ENCODE measurements at regions not wholly inside any gene's neighbourhood (a gene's known extent, or its start where the extent isn't known, plus 50 kb on each side); places are given as distances from the start of the nearest gene placed in this dataset.

DNA sequence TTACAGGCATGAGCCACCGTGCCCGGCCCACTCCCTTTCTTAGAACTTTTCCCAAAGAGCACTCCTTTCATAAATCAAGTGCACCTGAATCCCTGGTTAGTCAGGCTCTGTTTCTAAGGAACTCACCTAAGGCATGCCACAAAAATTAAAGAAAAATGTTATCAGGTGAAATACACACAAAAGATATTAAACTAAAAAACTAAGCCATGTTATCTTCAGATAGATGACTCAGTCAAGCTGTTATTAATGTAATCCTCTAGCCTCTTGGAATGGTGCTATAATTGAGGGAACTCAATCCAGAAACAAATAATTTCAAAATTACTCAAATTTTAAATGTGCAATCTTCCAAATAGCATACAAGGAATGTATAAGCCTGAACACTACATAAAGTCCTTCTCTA, 83.0 kb downstream of the TENT5A start:
- no peak overlapping the region for H3K9ac ChIP-seq (ENCODE audit: low read depth, low read length, poor library complexity)
- no peak overlapping the region for H3K4me2 ChIP-seq (ENCODE audit: insufficient read depth, low read length, poor library complexity, severe bottlenecking)
- DNase-seq (ENCODE audit: low spot score): no peak
- no peak overlapping the region for H3K14ac ChIP-seq (ENCODE audit: low read length)
- no peak overlapping the region for H3K18ac ChIP-seq (ENCODE audit: low read length)
- no peaks in the 10 kb centered on the region for H3K9me3 ChIP-seq (replicated peaks in 1 of 2; ENCODE audit: control insufficient read depth in 2 of 2, insufficient read depth in 1 of 2, low read depth in 1 of 2, low read length in 2 of 2)
- no peak overlapping the region for H4K8ac ChIP-seq (ENCODE audit: low read depth, low read length)
- no peak overlapping the region for H3K4ac ChIP-seq (ENCODE audit: low read length)
- H3K36me3 ChIP-seq (replicated peaks in 1 of 2; ENCODE audit: control insufficient read depth in 2 of 2, insufficient read depth in 2 of 2, low read length in 2 of 2): no peaks in the 10 kb centered on the region
- H2BK12ac ChIP-seq (ENCODE audit: low read length): no peak overlapping the region
- no peak overlapping the region for H2BK15ac ChIP-seq (ENCODE audit: low read length)
- H4K91ac ChIP-seq (ENCODE audit: low read depth, low read length, poor library complexity): no peak overlapping the region
- H3K79me1 ChIP-seq (ENCODE audit: low read depth, low read length): no peaks in the 10 kb centered on the region
- H2AK5ac ChIP-seq (ENCODE audit: low read depth, low read length): no peak overlapping the region
- no peaks in the 10 kb centered on the region for H3K27me3 ChIP-seq (ENCODE audit: control insufficient read depth in 3 of 3, insufficient read depth in 3 of 3, low read depth in 1 of 3, low read length in 3 of 3)
- no peak overlapping the region for H2BK120ac ChIP-seq (ENCODE audit: low read depth, low read length)
- no peak overlapping the region for H2BK5ac ChIP-seq (ENCODE audit: low read length)
- H3K4me3 ChIP-seq (ENCODE audit: low read length in 2 of 2): no peak overlapping the region
- no CpG with 5 or more reads among the region's 2 CpGs for WGBS, 2 donors (ENCODE audit: extremely low coverage in 2 of 2, insufficient read length in 2 of 2, insufficient replicate concordance in 1 of 2)
- no peaks in the 10 kb centered on the region for H3K4me1 ChIP-seq (ENCODE audit: control insufficient read depth in 2 of 2, insufficient read depth in 1 of 2, low read depth in 1 of 2, low read length in 2 of 2)
- H3K23ac ChIP-seq (ENCODE audit: low read depth, low read length, poor library complexity): no peak overlapping the region
- no peak overlapping the region for H2AFZ ChIP-seq (ENCODE audit: low read length)
- H3K27ac ChIP-seq (replicated peaks; ENCODE audit: low read length): no peak overlapping the region

GRCh38 chr6:81668615-81669047, 83.8 kb downstream of the TENT5A start:
- no peak overlapping the region for H3K14ac ChIP-seq (ENCODE audit: low read length)
- H3K23ac ChIP-seq (ENCODE audit: low read depth, low read length, poor library complexity): no peak overlapping the region
- no peak overlapping the region for H3K9ac ChIP-seq (ENCODE audit: low read depth, low read length, poor library complexity)
- no peak overlapping the region for H2BK15ac ChIP-seq (ENCODE audit: low read length)
- no peaks in the 10 kb centered on the region for H3K27me3 ChIP-seq (ENCODE audit: control insufficient read depth in 3 of 3, insufficient read depth in 3 of 3, low read depth in 1 of 3, low read length in 3 of 3)
- H2AFZ ChIP-seq (ENCODE audit: low read length): no peak overlapping the region
- H2BK5ac ChIP-seq (ENCODE audit: low read length): no peak overlapping the region
- H3K27ac ChIP-seq (replicated peaks; ENCODE audit: low read length): no peak overlapping the region
- no peaks in the 10 kb centered on the region for H3K79me1 ChIP-seq (ENCODE audit: low read depth, low read length)
- no peak for DNase-seq (ENCODE audit: low spot score)
- no CpG with 5 or more reads among the region's 1 CpG for WGBS, 2 donors (ENCODE audit: extremely low coverage in 2 of 2, insufficient read length in 2 of 2, insufficient replicate concordance in 1 of 2)
- no peak overlapping the region for H3K4me2 ChIP-seq (ENCODE audit: insufficient read depth, low read length, poor library complexity, severe bottlenecking)
- no peak overlapping the region for H3K4ac ChIP-seq (ENCODE audit: low read length)
- H3K4me1 ChIP-seq (ENCODE audit: control insufficient read depth in 2 of 2, insufficient read depth in 1 of 2, low read depth in 1 of 2, low read length in 2 of 2): no peaks in the 10 kb centered on the region
- H4K91ac ChIP-seq (ENCODE audit: low read depth, low read length, poor library complexity): no peak overlapping the region
- H4K8ac ChIP-seq (ENCODE audit: low read depth, low read length): no peak overlapping the region
- no peak overlapping the region for H3K18ac ChIP-seq (ENCODE audit: low read length)
- H3K36me3 ChIP-seq (replicated peaks in 1 of 2; ENCODE audit: control insufficient read depth in 2 of 2, insufficient read depth in 2 of 2, low read length in 2 of 2): no peaks in the 10 kb centered on the region
- H3K9me3 ChIP-seq (replicated peaks in 1 of 2; ENCODE audit: control insufficient read depth in 2 of 2, insufficient read depth in 1 of 2, low read depth in 1 of 2, low read length in 2 of 2): no peaks in the 10 kb centered on the region
- H2AK5ac ChIP-seq (ENCODE audit: low read depth, low read length): no peak overlapping the region
- H2BK12ac ChIP-seq (ENCODE audit: low read length): no peak overlapping the region
- H2BK120ac ChIP-seq (ENCODE audit: low read depth, low read length): no peak overlapping the region
- H3K4me3 ChIP-seq (ENCODE audit: low read length in 2 of 2): no peak overlapping the region

- H3K23ac ChIP-seq (ENCODE audit: low read depth, low read length, poor library complexity): no peak overlapping the region
- H4K91ac ChIP-seq (ENCODE audit: low read depth, low read length, poor library complexity): no peak overlapping the region
- no peak overlapping the region for H3K27ac ChIP-seq (replicated peaks; ENCODE audit: low read length)
- WGBS, 2 donors (ENCODE audit: extremely low coverage in 2 of 2, insufficient read length in 2 of 2, insufficient replicate concordance in 1 of 2): no CpG with 5 or more reads among the region's 1 CpG
- H3K36me3 ChIP-seq (replicated peaks in 1 of 2; ENCODE audit: control insufficient read depth in 2 of 2, insufficient read depth in 2 of 2, low read length in 2 of 2): no peaks in the 10 kb centered on the region
- no peak overlapping the region for H3K18ac ChIP-seq (ENCODE audit: low read length)
- H2BK15ac ChIP-seq (ENCODE audit: low read length): no peak overlapping the region
- no peak overlapping the region for H3K4me2 ChIP-seq (ENCODE audit: insufficient read depth, low read length, poor library complexity, severe bottlenecking)
- no peak overlapping the region for H3K14ac ChIP-seq (ENCODE audit: low read length)
- no peak overlapping the region for H3K4me3 ChIP-seq (ENCODE audit: low read length in 2 of 2)
- H3K4ac ChIP-seq (ENCODE audit: low read length): no peak overlapping the region
- no peak for DNase-seq (ENCODE audit: low spot score)
- no peak overlapping the region for H2AFZ ChIP-seq (ENCODE audit: low read length)
- H3K79me1 ChIP-seq (ENCODE audit: low read depth, low read length): no peaks in the 10 kb centered on the region
- no peaks in the 10 kb centered on the region for H3K9me3 ChIP-seq (replicated peaks in 1 of 2; ENCODE audit: control insufficient read depth in 2 of 2, insufficient read depth in 1 of 2, low read depth in 1 of 2, low read length in 2 of 2)
- no peak overlapping the region for H2BK5ac ChIP-seq (ENCODE audit: low read length)
- H4K8ac ChIP-seq (ENCODE audit: low read depth, low read length): no peak overlapping the region
- H2BK120ac ChIP-seq (ENCODE audit: low read depth, low read length): no peak overlapping the region
- no peak overlapping the region for H2BK12ac ChIP-seq (ENCODE audit: low read length)
- no peak overlapping the region for H3K9ac ChIP-seq (ENCODE audit: low read depth, low read length, poor library complexity)
- H3K4me1 ChIP-seq (ENCODE audit: control insufficient read depth in 2 of 2, insufficient read depth in 1 of 2, low read depth in 1 of 2, low read length in 2 of 2): no peaks in the 10 kb centered on the region
- H2AK5ac ChIP-seq (ENCODE audit: low read depth, low read length): no peak overlapping the region
- no peaks in the 10 kb centered on the region for H3K27me3 ChIP-seq (ENCODE audit: control insufficient read depth in 3 of 3, insufficient read depth in 3 of 3, low read depth in 1 of 3, low read length in 3 of 3)
Measured at GRCh38 chr6:81666481-81666880, 86.0 kb downstream of the TENT5A start.

DNA sequence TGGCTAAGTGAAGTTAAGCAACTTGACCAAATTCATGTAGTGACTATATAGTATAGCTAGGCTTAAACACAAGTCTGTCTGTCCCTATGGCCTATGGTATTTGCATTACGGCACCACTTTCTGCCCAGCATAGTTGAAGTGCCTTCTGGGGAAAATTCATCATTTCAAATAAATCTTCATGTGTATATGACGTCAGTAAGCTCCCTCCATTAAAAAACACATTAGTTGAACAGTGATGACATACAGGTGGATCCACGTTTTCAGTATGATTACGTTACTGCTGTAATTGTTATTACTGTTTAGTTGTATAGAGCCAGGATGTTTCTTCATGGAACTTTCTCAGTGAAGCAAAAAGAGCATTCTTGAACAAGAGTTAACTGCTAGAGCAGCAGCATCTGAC, 96.2 kb downstream of the TENT5A start:
- Histone ChIP-seq H3K27ac (replicated peaks; ENCODE audit: low read length) (no peak overlapping the region), H3K27me3 (ENCODE audit: control insufficient read depth in 3 of 3, insufficient read depth in 3 of 3, low read depth in 1 of 3, low read length in 3 of 3) (no peaks in the 10 kb centered on the region), H3K14ac (ENCODE audit: low read length) (no peak overlapping the region), H3K18ac (ENCODE audit: low read length) (no peak overlapping the region), H2BK120ac (ENCODE audit: low read depth, low read length) (no peak overlapping the region), H2AK5ac (ENCODE audit: low read depth, low read length) (no peak overlapping the region), H2BK12ac (ENCODE audit: low read length) (no peak overlapping the region), H4K8ac (ENCODE audit: low read depth, low read length) (no peak overlapping the region), H3K4me1 (ENCODE audit: control insufficient read depth in 2 of 2, insufficient read depth in 1 of 2, low read depth in 1 of 2, low read length in 2 of 2) (no peaks in the 10 kb centered on the region), H3K79me1 (ENCODE audit: low read depth, low read length) (no peaks in the 10 kb centered on the region), H3K36me3 (replicated peaks in 1 of 2; ENCODE audit: control insufficient read depth in 2 of 2, insufficient read depth in 2 of 2, low read length in 2 of 2) (no peaks in the 10 kb centered on the region), H3K4ac (ENCODE audit: low read length) (no peak overlapping the region), H2BK15ac (ENCODE audit: low read length) (no peak overlapping the region), H4K91ac (ENCODE audit: low read depth, low read length, poor library complexity) (no peak overlapping the region), H3K4me3 (ENCODE audit: low read length in 2 of 2) (no peak overlapping the region), H3K23ac (ENCODE audit: low read depth, low read length, poor library complexity) (no peak overlapping the region), H2AFZ (ENCODE audit: low read length) (no peak overlapping the region), H3K9ac (ENCODE audit: low read depth, low read length, poor library complexity) (no peak overlapping the region), H2BK5ac (ENCODE audit: low read length) (no peak overlapping the region), H3K9me3 (replicated peaks in 1 of 2; ENCODE audit: control insufficient read depth in 2 of 2, insufficient read depth in 1 of 2, low read depth in 1 of 2, low read length in 2 of 2) (no peaks in the 10 kb centered on the region), H3K4me2 (ENCODE audit: insufficient read depth, low read length, poor library complexity, severe bottlenecking) (no peak overlapping the region)
- no CpG with 5 or more reads among the region's 4 CpGs for WGBS, 2 donors (ENCODE audit: extremely low coverage in 2 of 2, insufficient read length in 2 of 2, insufficient replicate concordance in 1 of 2)
- DNase-seq (ENCODE audit: low spot score): no peak

All from neuronal stem cell (in vitro differentiated cells).